Naive B cell (primary cell): ENCODE measurements at regions not wholly inside any gene's neighbourhood (a gene's known extent, or its start where the extent isn't known, plus 50 kb on each side); places are given as distances from the start of the nearest gene placed in this dataset.
A peak's percentile ranks its signal among the peaks of the same experiment; 100 is the strongest.

Experiments used
- ATAC-seq, 2 donors: fragments of 150-1000 bp; cut with Tn5 transposase; 2 replicates each; pipeline ENCODE4 v1.10.0; 2021; ENCODE audit warnings: low read depth in 2 of 2, mild to moderate bottlenecking in 2 of 2, moderate library complexity in 2 of 2
- DNase-seq: peaks from one replicate; pipeline ENCODE4 v3.0.0; 2022
- H3K27ac Mint-ChIP-seq, 6 donors: one replicate each; pipeline ENCODE4 v1.8.0; 2020 to 2022; ENCODE audit warnings: mild to moderate bottlenecking in 6 of 6, mixed read lengths in 6 of 6, moderate library complexity in 5 of 6, inconsistent platforms in 2 of 6
- H3K27me3 Mint-ChIP-seq, 3 donors: one replicate each; pipeline ENCODE4 v1.8.0; 2021 to 2022; ENCODE audit warnings: mixed read lengths in 3 of 3, mild to moderate bottlenecking in 1 of 3
- H3K36me3 Mint-ChIP-seq, 2 donors: one replicate each; pipeline ENCODE4 v1.8.0; 2020 to 2022; ENCODE audit warnings: mixed read lengths in 2 of 2, inconsistent platforms in 1 of 2, mild to moderate bottlenecking in 1 of 2
- H3K4me1 Mint-ChIP-seq, 3 donors: one replicate each; pipeline ENCODE4 v1.8.0; 2020 to 2022; ENCODE audit warnings: mixed read lengths in 3 of 3, inconsistent platforms in 1 of 3, mild to moderate bottlenecking in 1 of 3, moderate library complexity in 1 of 3
- H3K4me3 Mint-ChIP-seq, 8 donors: one replicate each; pipeline ENCODE4 v1.8.0; 2020 to 2022; ENCODE audit warnings: mild to moderate bottlenecking in 8 of 8, mixed read lengths in 8 of 8, moderate library complexity in 8 of 8, inconsistent platforms in 2 of 8
- H3K9me3 Mint-ChIP-seq, 7 donors: one replicate each; pipeline ENCODE4 v1.8.0; 2020 to 2022; ENCODE audit warnings: mixed read lengths in 7 of 7, mild to moderate bottlenecking in 5 of 7, inconsistent platforms in 2 of 7, moderate library complexity in 1 of 7

- H3K9me3 Mint-ChIP-seq, result peaks cover 8 to 26% (median 17%) of the 10 kb centered on the region in 7 donors
- H3K36me3 Mint-ChIP-seq, result peaks cover 0 to 5% of the 10 kb centered on the region in 2 donors
- no peak for ATAC-seq
- no peak overlapping the region for H3K27ac Mint-ChIP-seq
- no peak overlapping the region for H3K4me3 Mint-ChIP-seq
- no peak for DNase-seq
- no peaks in the 10 kb centered on the region for H3K27me3 Mint-ChIP-seq
- no peaks in the 10 kb centered on the region for H3K4me1 Mint-ChIP-seq
These were observed 274.2 kb upstream of the TARS1 start for GRCh38 chr5:33166522-33166921.

- Mint-ChIP-seq H3K36me3 (peaks cover 0 to 5% of the 10 kb centered on the region in 2 donors), H3K27ac (no peak overlapping the region), H3K9me3 (peaks cover 8 to 26% (median 19%) of the 10 kb centered on the region in 7 donors), H3K4me3 (no peak overlapping the region), H3K27me3 (no peaks in the 10 kb centered on the region), H3K4me1 (no peaks in the 10 kb centered on the region)
- no peak for ATAC-seq
- no peak for DNase-seq
These were observed 273.8 kb upstream of the TARS1 start for GRCh38 chr5:33166948-33167347.

DNA sequence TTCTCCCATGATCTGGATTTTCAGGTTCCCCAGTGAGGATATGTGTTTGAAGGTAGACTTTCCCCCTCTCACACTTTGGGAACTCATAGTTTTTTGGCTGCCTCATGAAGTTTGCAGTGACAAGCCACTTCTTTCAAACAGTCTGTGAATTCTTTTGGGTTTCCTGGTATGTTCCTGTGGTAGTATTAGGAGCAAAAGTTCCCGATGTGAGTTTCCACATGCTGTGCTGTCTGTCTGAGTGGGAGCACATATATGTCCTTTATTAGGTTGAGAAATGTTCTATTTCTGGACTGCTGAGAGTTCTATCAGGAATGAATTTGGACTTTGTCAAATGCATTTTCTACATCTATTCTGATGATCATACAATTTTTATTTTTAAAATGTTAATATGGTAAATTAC, 273.2 kb upstream of the TARS1 start:
- DNase-seq (no peak), ATAC-seq (no peak)
- no peak overlapping the region for H3K27ac Mint-ChIP-seq
- H3K4me1 Mint-ChIP-seq, result no peaks in the 10 kb centered on the region
- H3K9me3 Mint-ChIP-seq, result peaks cover 8 to 26% (median 19%) of the 10 kb centered on the region in 7 donors
- H3K4me3 Mint-ChIP-seq, result no peak overlapping the region
- H3K27me3 Mint-ChIP-seq, result no peaks in the 10 kb centered on the region
- H3K36me3 Mint-ChIP-seq, result peaks cover 0 to 5% of the 10 kb centered on the region in 2 donors

DNA sequence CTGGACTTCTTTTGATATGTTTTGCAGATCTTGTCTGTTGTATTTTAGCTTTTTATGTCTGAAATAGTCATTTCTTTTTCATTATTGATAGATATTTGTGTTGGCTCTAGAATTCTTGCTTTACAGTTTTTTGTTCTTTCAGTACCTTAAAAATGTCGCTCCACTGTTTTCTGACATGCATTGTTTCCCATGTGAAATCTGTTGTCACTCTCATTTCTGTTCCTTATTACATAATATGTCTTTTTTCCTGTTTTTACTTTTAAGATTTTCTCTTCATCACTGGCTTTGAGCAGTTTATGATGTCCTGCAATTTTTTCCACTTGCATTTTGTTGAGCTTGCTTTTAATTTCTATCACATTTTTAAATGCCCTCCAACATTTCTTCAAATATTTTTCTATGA, 270.4 kb upstream of the TARS1 start:
- Mint-ChIP-seq H3K9me3 (peaks cover 8 to 26% (median 17%) of the 10 kb centered on the region in 7 donors), H3K27me3 (no peaks in the 10 kb centered on the region), H3K4me1 (no peaks in the 10 kb centered on the region), H3K4me3 (no peak overlapping the region), H3K36me3 (peaks cover 0 to 5% of the 10 kb centered on the region in 2 donors), H3K27ac (no peak overlapping the region)
- ATAC-seq (no peak), DNase-seq (no peak)

- Mint-ChIP-seq H3K4me1 (no peaks in the 10 kb centered on the region), H3K4me3 (no peak overlapping the region), H3K36me3 (peaks cover 0 to 5% of the 10 kb centered on the region in 2 donors), H3K9me3 (peaks cover 4 to 22% (median 13%) of the 10 kb centered on the region in 7 donors), H3K27me3 (no peaks in the 10 kb centered on the region), H3K27ac (peak overlapping the region in 1 of 6 donors; percentile 18)
- no peak for DNase-seq
- no peak for ATAC-seq
These were observed 266.4 kb upstream of the TARS1 start for GRCh38 chr5:33174383-33174782.

- DNase-seq, result no peak
- H3K9me3 Mint-ChIP-seq, result no peaks in the 10 kb centered on the region
- no peaks in the 10 kb centered on the region for H3K36me3 Mint-ChIP-seq
These were observed 261.5 kb upstream of the TARS1 start for GRCh38 chr5:33179301-33179700.

GRCh38 chr5:33180900-33181299, 259.9 kb upstream of the TARS1 start:
- H3K27ac Mint-ChIP-seq, result no peak overlapping the region
- H3K4me1 Mint-ChIP-seq, result no peaks in the 10 kb centered on the region
- no peaks in the 10 kb centered on the region for H3K27me3 Mint-ChIP-seq
- H3K4me3 Mint-ChIP-seq, result no peak overlapping the region
- no peaks in the 10 kb centered on the region for H3K9me3 Mint-ChIP-seq
- ATAC-seq (no peak), DNase-seq (no peak)
- no peaks in the 10 kb centered on the region for H3K36me3 Mint-ChIP-seq

More at GRCh38 chr5:33179301-33179700, 261.5 kb upstream of the TARS1 start:
- Mint-ChIP-seq H3K4me1 (no peaks in the 10 kb centered on the region), H3K27ac (no peak overlapping the region), H3K4me3 (no peak overlapping the region), H3K27me3 (no peaks in the 10 kb centered on the region)
- ATAC-seq, result no peak

DNA sequence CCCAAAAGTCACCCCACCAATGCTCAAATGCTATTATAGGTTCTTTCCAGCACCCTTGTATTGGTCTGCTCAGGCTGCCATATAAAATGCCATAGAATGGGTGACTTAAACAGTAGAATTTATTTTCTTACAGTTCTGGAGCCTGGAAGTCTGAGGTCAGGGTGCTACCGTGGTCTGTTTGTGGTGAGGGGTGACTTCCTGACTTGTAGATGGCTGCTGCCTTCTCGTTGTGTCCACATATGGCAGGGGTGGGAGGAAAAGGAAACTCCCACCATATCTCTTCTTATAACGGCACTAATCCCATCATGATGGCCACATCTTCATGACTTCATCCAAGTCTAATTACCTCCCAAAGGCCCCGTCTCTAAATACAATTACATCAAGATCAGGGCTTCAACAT, 257.8 kb upstream of the TARS1 start:
- no peak for ATAC-seq

DNA sequence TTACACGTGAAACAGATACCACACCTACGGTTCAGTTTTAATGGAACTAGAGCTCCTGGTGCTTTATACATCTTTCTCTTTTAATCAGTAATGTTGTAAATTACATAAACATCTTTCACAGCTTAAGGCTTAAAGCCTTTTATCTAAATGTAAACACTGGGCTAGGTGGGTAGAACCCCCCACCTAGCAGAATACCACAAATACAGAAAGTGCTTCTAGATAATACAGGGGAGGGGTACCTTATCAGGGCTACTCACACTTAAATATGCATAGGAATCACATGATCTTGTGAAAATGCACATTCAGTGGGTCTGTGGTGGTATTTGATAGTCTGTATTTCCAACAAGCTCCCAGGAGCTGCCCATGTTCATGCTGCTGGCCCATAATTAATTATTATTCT, 256.4 kb upstream of the TARS1 start:
- ATAC-seq (no peak), DNase-seq (no peak)
- H3K36me3 Mint-ChIP-seq, result peaks cover 5 to 11% of the 10 kb centered on the region in 2 donors
- H3K4me1 Mint-ChIP-seq, result no peaks in the 10 kb centered on the region
- H3K9me3 Mint-ChIP-seq, result peaks cover 2 to 14% (median 10%) of the 10 kb centered on the region in 7 donors
- no peaks in the 10 kb centered on the region for H3K27me3 Mint-ChIP-seq
- H3K4me3 Mint-ChIP-seq, result no peak overlapping the region
- H3K27ac Mint-ChIP-seq, result no peak overlapping the region

More for the DNA sequence above, 257.8 kb upstream of the TARS1 start:
- DNase-seq, result no peak
- Mint-ChIP-seq H3K27me3 (no peaks in the 10 kb centered on the region), H3K4me1 (no peaks in the 10 kb centered on the region), H3K27ac (no peak overlapping the region), H3K9me3 (peaks cover 0 to under 1% (median 0%) of the 10 kb centered on the region in 7 donors), H3K36me3 (no peaks in the 10 kb centered on the region), H3K4me3 (no peak overlapping the region)

GRCh38 chr5:33188089-33188488, 252.7 kb upstream of the TARS1 start:
- Mint-ChIP-seq H3K9me3 (peaks cover 8 to 22% (median 16%) of the 10 kb centered on the region in 7 donors), H3K4me3 (no peak overlapping the region), H3K27me3 (peaks cover 0 to 5% (median 0%) of the 10 kb centered on the region in 3 donors), H3K36me3 (peaks cover 5 to 11% of the 10 kb centered on the region in 2 donors), H3K27ac (no peak overlapping the region), H3K4me1 (no peaks in the 10 kb centered on the region)
- ATAC-seq (no peak), DNase-seq (no peak)

DNA sequence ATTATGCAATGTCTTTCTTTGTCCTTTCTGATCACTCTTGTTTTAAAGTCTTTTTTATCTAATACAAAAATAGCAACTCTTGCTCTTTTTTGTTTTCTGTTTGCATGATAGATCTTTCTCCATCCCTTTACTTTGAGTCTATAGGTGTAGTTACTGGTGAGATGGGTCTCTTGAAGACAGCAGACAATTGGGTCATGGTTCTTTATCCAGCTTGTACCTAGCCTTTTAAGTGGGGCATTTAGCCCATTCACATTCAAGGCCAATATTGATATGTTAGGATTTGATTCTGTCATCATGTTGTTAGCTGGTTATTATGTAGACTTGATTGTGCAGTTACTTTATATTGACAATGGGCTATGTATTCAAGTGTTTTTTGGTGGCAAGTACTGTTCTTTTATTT, 245.9 kb upstream of the TARS1 start:
- Mint-ChIP-seq H3K4me1 (no peaks in the 10 kb centered on the region), H3K27me3 (peaks cover 0 to 5% (median 0%) of the 10 kb centered on the region in 3 donors), H3K27ac (no peak overlapping the region), H3K9me3 (peaks cover 8 to 32% (median 16%) of the 10 kb centered on the region in 7 donors), H3K4me3 (no peak overlapping the region), H3K36me3 (no peaks in the 10 kb centered on the region)
- no peak for ATAC-seq
- DNase-seq, result no peak

- Mint-ChIP-seq H3K36me3 (no peaks in the 10 kb centered on the region), H3K4me3 (no peak overlapping the region), H3K9me3 (peaks cover 8 to 32% (median 16%) of the 10 kb centered on the region in 7 donors), H3K27ac (no peak overlapping the region), H3K27me3 (peaks cover 0 to 5% (median 0%) of the 10 kb centered on the region in 3 donors), H3K4me1 (no peaks in the 10 kb centered on the region)
- DNase-seq (no peak), ATAC-seq (no peak)
These were observed 245.2 kb upstream of the TARS1 start for GRCh38 chr5:33195431-33196165.

DNA sequence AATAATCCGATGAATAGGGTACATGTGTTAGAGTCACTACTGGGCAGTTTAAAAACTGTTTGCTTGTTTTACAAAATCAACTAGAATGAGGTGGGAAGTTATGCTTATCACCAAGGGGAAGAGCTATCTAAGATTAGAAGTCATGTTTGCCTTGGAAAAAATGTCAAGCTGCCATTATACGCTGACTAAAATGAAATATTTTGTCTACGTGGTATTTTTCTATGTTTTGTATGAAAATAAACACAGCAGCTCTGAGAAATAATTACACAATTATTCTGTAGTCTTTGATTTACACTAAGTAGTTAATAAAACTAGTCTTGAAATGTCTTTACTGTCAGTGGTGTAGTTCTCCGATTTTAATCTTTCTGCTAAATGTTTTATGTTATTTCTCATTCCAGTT, 241.9 kb upstream of the TARS1 start:
- ATAC-seq (no peak), DNase-seq (no peak)
- H3K27me3 Mint-ChIP-seq, result no peaks in the 10 kb centered on the region
- no peaks in the 10 kb centered on the region for H3K4me1 Mint-ChIP-seq
- H3K9me3 Mint-ChIP-seq, result peaks cover 4 to 21% (median 12%) of the 10 kb centered on the region in 7 donors
- no peak overlapping the region for H3K27ac Mint-ChIP-seq
- H3K4me3 Mint-ChIP-seq, result no peak overlapping the region
- no peaks in the 10 kb centered on the region for H3K36me3 Mint-ChIP-seq

GRCh38 chr5:33203931-33204330, 236.8 kb upstream of the TARS1 start:
- H3K27me3 Mint-ChIP-seq, result peaks cover 0 to 4% (median 0%) of the 10 kb centered on the region in 3 donors
- no peaks in the 10 kb centered on the region for H3K36me3 Mint-ChIP-seq
- no peaks in the 10 kb centered on the region for H3K4me1 Mint-ChIP-seq
- H3K27ac Mint-ChIP-seq, result no peak overlapping the region
- H3K9me3 Mint-ChIP-seq, result no peaks in the 10 kb centered on the region
- H3K4me3 Mint-ChIP-seq, result no peak overlapping the region
- DNase-seq (no peak), ATAC-seq (no peak)
